ENCODE measurements at regions not wholly inside any gene's neighbourhood (a gene's known extent, or its start where the extent isn't known, plus 50 kb on each side); places are given as distances from the start of the nearest gene placed in this dataset.

DNA sequence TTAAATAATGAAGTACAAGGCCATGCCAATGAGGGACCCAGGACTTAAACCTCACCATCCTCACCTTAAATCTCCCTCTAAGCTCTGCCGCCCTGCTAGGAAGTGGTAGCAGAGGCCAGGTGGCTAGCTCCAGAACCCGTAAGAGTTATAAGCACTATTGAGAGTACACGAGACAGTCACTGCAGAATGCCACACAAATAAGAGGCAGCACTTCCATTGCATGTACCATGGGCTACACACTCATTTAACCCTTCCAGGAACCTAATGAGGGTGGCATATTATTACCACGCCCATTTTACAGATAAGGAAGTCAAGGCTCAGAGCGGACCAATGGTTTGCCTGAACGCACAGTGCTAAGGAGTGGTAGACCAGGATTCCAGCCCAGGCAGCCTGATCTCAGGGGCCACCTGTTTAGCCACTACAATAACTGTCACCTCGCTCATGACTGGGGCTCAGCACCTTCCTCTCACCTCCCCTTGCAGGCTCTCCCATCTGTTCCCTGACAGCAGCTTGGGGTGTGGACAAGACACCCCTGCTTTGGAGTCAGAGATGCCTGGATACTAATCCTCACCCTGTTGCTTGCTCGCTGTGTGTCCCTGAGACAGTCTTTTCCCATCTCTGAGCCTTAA lies 54.8 kb upstream of the ID3 start:
- TF ChIP-seq POLR2A (IDR thresholded peaks at IDR 0.05), result no peak
- TF ChIP-seq, protein P1, sequence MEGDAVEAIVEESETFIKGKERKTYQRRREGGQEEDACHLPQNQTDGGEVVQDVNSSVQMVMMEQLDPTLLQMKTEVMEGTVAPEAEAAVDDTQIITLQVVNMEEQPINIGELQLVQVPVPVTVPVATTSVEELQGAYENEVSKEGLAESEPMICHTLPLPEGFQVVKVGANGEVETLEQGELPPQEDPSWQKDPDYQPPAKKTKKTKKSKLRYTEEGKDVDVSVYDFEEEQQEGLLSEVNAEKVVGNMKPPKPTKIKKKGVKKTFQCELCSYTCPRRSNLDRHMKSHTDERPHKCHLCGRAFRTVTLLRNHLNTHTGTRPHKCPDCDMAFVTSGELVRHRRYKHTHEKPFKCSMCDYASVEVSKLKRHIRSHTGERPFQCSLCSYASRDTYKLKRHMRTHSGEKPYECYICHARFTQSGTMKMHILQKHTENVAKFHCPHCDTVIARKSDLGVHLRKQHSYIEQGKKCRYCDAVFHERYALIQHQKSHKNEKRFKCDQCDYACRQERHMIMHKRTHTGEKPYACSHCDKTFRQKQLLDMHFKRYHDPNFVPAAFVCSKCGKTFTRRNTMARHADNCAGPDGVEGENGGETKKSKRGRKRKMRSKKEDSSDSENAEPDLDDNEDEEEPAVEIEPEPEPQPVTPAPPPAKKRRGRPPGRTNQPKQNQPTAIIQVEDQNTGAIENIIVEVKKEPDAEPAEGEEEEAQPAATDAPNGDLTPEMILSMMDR (IDR thresholded peaks at IDR 0.05), result no peak
- TF ChIP-seq POLR2AphosphoS5 (IDR thresholded peaks at IDR 0.05), result no peak

Measured in breast epithelium (tissue), 3 donors.